Activated T-cell treated with anti-CD3 and anti-CD28 coated beads, Interleukin-2, amount 50 U/mL, for 72 hours (primary cell): ENCODE measurements at regions not wholly inside any gene's neighbourhood (a gene's known extent, or its start where the extent isn't known, plus 50 kb on each side); places are given as distances from the start of the nearest gene placed in this dataset.
"Not testable (repeated sequence)": the region's sequence is repeated elsewhere in the genome, so short reads cannot be mapped to it uniquely, and the experiment has no call there.

Experiments
- ATAC-seq, 2 donors: fragments of 150-1000 bp; cut with Tn5 transposase; replicated peaks in 1 of 2; 2 replicates each; pipeline ENCODE4 v1.10.0; 2021; ENCODE audit warnings: moderate library complexity in 2 of 2, mild to moderate bottlenecking in 1 of 2
- DNase-seq, 2 donors: peaks; one replicate each; pipeline ENCODE4 v3.0.0; 2021 to 2022; ENCODE audit warnings: mixed read lengths in 1 of 2
- H3K27ac Mint-ChIP-seq: one replicate; pipeline ENCODE4 v1.8.0; 2022; ENCODE audit warnings: mild to moderate bottlenecking, moderate library complexity, mixed read lengths
- H3K27me3 Mint-ChIP-seq: one replicate; pipeline ENCODE4 v1.8.0; 2022; ENCODE audit warnings: low read depth, mixed read lengths
- H3K36me3 Mint-ChIP-seq, 2 donors: one replicate each; pipeline ENCODE4 v1.8.0; 2022; ENCODE audit warnings: mixed read lengths in 2 of 2, mild to moderate bottlenecking in 1 of 2; ENCODE audit not compliant: insufficient read depth in 2 of 2
- H3K4me1 Mint-ChIP-seq: one replicate; pipeline ENCODE4 v1.8.0; 2022; ENCODE audit warnings: low read depth, mixed read lengths
- H3K4me3 Mint-ChIP-seq, 2 donors: one replicate each; pipeline ENCODE4 v1.8.0; 2022; ENCODE audit warnings: mild to moderate bottlenecking in 2 of 2, mixed read lengths in 2 of 2, moderate library complexity in 2 of 2
- H3K9me3 Mint-ChIP-seq, 2 donors: one replicate each; pipeline ENCODE4 v1.8.0; 2022; ENCODE audit warnings: mixed read lengths in 2 of 2

- Mint-ChIP-seq H3K36me3 (peaks cover 15 to 18% of the 10 kb centered on the region in 2 donors), H3K4me1 (no peaks in the 10 kb centered on the region), H3K9me3 (peaks cover 18 to 21% of the 10 kb centered on the region in 2 donors), H3K27ac (no peak overlapping the region), H3K27me3 (no peaks in the 10 kb centered on the region), H3K4me3 (no peak overlapping the region)
- DNase-seq (no peak), ATAC-seq (no peak)
These were observed 394.5 kb downstream of the LTN1 start for GRCh38 chr21:28598214-28598613.

- H3K4me3 Mint-ChIP-seq = no peak overlapping the region
- no peaks in the 10 kb centered on the region for H3K27me3 Mint-ChIP-seq
- H3K4me1 Mint-ChIP-seq = no peaks in the 10 kb centered on the region
- H3K27ac Mint-ChIP-seq = no peak overlapping the region
- H3K36me3 Mint-ChIP-seq = no peaks in the 10 kb centered on the region
- ATAC-seq = no peak
- no peak for DNase-seq
- H3K9me3 Mint-ChIP-seq = peaks cover under 1 to 1% of the 10 kb centered on the region in 2 donors
These were observed 400.3 kb downstream of the LTN1 start for GRCh38 chr21:28592205-28592865.

- Mint-ChIP-seq H3K4me1 (no peaks in the 10 kb centered on the region), H3K27me3 (no peaks in the 10 kb centered on the region)
These were observed 402.0 kb downstream of the LTN1 start for GRCh38 chr21:28590676-28591075.

GRCh38 chr21:28590026-28590425 lies 402.7 kb downstream of the LTN1 start:
- Mint-ChIP-seq H3K4me3 (no peak overlapping the region), H3K27ac (no peak overlapping the region), H3K4me1 (no peaks in the 10 kb centered on the region), H3K27me3 (no peaks in the 10 kb centered on the region), H3K9me3 (peaks cover 0 to 5% of the 10 kb centered on the region in 2 donors), H3K36me3 (peaks cover 0 to 3% of the 10 kb centered on the region in 2 donors)
- no peak for ATAC-seq
- DNase-seq = no peak

More at GRCh38 chr21:28590676-28591075, 402.0 kb downstream of the LTN1 start:
- DNase-seq (no peak), ATAC-seq (no peak)
- Mint-ChIP-seq H3K36me3 (no peaks in the 10 kb centered on the region), H3K9me3 (peaks cover 0 to 3% of the 10 kb centered on the region in 2 donors), H3K27ac (no peak overlapping the region), H3K4me3 (no peak overlapping the region)

- H3K9me3 Mint-ChIP-seq = peaks cover 2 to 5% of the 10 kb centered on the region in 2 donors
- no peaks in the 10 kb centered on the region for H3K4me1 Mint-ChIP-seq
- H3K36me3 Mint-ChIP-seq = peaks cover 0 to 3% of the 10 kb centered on the region in 2 donors
- H3K27ac Mint-ChIP-seq = no peak overlapping the region
- H3K27me3 Mint-ChIP-seq = no peaks in the 10 kb centered on the region
- DNase-seq = no peak
- no peak for ATAC-seq
- no peak overlapping the region for H3K4me3 Mint-ChIP-seq
These were observed 403.7 kb downstream of the LTN1 start for GRCh38 chr21:28588997-28589396.

DNA sequence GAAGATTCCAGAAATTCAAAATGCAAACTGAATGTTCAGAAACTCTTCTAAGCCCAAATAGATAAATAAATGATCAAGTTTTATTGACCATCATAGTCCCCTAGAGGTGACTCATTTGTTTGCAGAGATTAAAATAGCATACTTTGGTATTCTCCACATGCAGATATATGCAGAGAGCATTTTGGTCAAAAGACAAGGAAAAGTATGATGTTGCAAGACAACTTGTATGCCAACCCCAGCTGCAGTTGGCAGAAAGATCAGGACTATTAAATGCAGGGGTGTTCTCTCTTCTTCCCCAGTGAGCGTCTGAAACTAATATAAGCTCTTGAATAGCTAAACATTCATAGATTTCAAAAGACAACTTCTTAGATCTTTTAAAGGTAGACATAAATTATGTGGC lies 404.9 kb downstream of the LTN1 start:
- Mint-ChIP-seq H3K4me1 (no peaks in the 10 kb centered on the region), H3K4me3 (no peak overlapping the region), H3K36me3 (peaks cover 0 to 3% of the 10 kb centered on the region in 2 donors), H3K9me3 (peaks cover 2 to 5% of the 10 kb centered on the region in 2 donors), H3K27me3 (no peaks in the 10 kb centered on the region), H3K27ac (no peak overlapping the region)
- DNase-seq (no peak), ATAC-seq (no peak)

GRCh38 chr21:28581976-28582375 lies 410.7 kb downstream of the LTN1 start:
- no peak for DNase-seq
- Mint-ChIP-seq H3K9me3 (peaks cover 2 to 5% of the 10 kb centered on the region in 2 donors), H3K27me3 (no peaks in the 10 kb centered on the region), H3K4me3 (no peak overlapping the region), H3K27ac (no peak overlapping the region), H3K36me3 (peaks cover 1 to 3% of the 10 kb centered on the region in 2 donors), H3K4me1 (no peaks in the 10 kb centered on the region)
- no peak for ATAC-seq

DNA sequence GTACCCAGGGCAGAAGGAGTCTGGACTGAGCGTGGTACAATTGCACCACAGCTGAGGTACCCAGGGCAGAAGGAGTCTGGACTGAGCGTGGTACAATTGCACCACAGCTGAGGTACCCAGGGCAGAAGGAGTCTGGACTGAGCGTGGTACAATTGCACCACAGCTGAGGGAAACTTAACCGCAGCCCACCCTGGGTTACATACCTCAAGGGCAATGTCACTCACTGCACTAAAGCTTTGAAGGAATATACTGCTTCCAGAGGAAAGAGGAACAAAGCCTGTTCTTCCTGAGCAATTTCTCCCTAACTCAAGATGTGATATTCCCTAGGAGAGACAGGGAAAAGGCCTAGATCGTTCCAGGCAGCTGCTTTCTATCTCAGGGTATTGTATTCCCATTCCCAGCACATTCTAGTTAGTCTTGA lies 411.4 kb downstream of the LTN1 start:
- not testable (repeated sequence) for H3K4me1 Mint-ChIP-seq, H3K4me3 Mint-ChIP-seq, H3K36me3 Mint-ChIP-seq, ATAC-seq, H3K27ac Mint-ChIP-seq, H3K9me3 Mint-ChIP-seq, DNase-seq, H3K27me3 Mint-ChIP-seq

DNA sequence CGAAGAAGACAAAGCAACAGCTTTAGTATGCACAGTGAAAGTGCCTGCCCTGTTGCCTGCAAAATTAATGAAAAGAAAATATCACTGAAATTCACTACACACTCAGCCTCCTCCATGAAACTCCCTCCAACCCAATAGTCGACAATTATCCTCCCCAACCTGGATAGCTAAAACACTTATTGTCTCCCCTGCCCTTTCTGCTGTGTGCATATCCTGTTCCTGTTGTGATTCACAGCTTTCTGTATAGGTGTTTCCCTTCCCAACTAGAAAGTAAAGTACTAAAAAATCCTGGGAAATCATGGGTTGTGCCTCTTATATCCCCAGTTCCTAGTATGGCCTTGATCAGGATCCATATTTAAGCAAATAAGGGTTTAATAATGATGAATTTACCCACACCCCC lies 412.1 kb downstream of the LTN1 start:
- ATAC-seq (no peak), DNase-seq (no peak)
- no peaks in the 10 kb centered on the region for H3K4me1 Mint-ChIP-seq
- no peak overlapping the region for H3K27ac Mint-ChIP-seq
- peaks cover 2 to 3% of the 10 kb centered on the region in 2 donors for H3K36me3 Mint-ChIP-seq
- H3K27me3 Mint-ChIP-seq = no peaks in the 10 kb centered on the region
- H3K4me3 Mint-ChIP-seq = no peak overlapping the region
- peaks cover 3 to 4% of the 10 kb centered on the region in 2 donors for H3K9me3 Mint-ChIP-seq

GRCh38 chr21:28579986-28580550 lies 412.6 kb downstream of the LTN1 start:
- Mint-ChIP-seq H3K4me3 (no peak overlapping the region), H3K27ac (no peak overlapping the region), H3K4me1 (no peaks in the 10 kb centered on the region), H3K9me3 (peaks cover 1 to 6% of the 10 kb centered on the region in 2 donors), H3K36me3 (peaks cover 1 to 3% of the 10 kb centered on the region in 2 donors), H3K27me3 (no peaks in the 10 kb centered on the region)
- DNase-seq (no peak), ATAC-seq (no peak)

DNA sequence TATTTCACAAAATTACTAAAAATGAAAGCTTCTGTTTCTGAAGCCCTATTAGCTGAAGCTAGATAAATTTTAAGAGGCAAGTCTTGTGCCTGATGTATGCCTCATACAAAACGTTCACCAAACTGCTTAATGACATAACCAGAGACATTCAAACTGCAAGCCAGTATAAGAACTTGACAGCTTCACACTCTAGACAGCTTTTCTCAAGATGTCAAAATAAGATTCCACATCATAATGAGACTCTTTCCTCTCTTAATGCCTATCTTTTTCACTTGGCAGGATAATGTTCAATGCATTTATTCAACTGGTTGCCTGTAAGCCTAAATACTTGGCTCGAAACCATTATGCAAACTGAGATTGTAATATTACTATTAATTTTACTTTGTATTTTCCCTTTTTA lies 424.0 kb downstream of the LTN1 start:
- Mint-ChIP-seq H3K9me3 (no peaks in the 10 kb centered on the region), H3K4me1 (no peaks in the 10 kb centered on the region), H3K27ac (no peak overlapping the region), H3K27me3 (no peaks in the 10 kb centered on the region), H3K36me3 (peaks cover 0 to 1% of the 10 kb centered on the region in 2 donors), H3K4me3 (no peak overlapping the region)
- ATAC-seq (no peak), DNase-seq (no peak)

- H3K4me3 Mint-ChIP-seq, H3K27ac Mint-ChIP-seq, H3K27me3 Mint-ChIP-seq, H3K9me3 Mint-ChIP-seq, DNase-seq, ATAC-seq, H3K36me3 Mint-ChIP-seq: not testable (repeated sequence)
- peaks cover 12% of the 10 kb centered on the region for H3K4me1 Mint-ChIP-seq
These were observed 428.7 kb downstream of the LTN1 start for GRCh38 chr21:28563933-28564332.

DNA sequence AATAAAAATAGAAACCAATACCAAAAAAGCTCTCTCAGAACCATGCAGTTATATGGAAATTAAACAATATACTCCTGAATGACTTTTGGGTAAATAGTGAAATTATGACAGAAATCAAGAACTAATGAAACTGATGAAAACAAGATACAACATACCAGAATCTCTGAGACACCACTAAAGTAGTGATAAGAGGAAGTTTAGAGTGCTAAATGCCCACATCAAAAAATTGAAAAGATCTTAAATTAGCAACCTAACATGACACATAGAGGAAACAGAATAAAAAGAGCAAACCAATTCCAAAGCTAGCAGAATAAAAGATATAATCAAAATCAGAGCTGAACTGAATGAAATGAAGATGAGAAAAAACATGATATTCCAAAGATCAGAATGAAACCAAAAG lies 430.9 kb downstream of the LTN1 start:
- Mint-ChIP-seq H3K4me1 (peaks cover 12% of the 10 kb centered on the region), H3K4me3 (peak overlapping the region in 1 of 2 donors; percentile 1), H3K27me3 (no peaks in the 10 kb centered on the region), H3K36me3 (peaks cover 6% of the 10 kb centered on the region in 2 donors), H3K27ac (no peak overlapping the region), H3K9me3 (peaks cover 0 to 7% of the 10 kb centered on the region in 2 donors)
- no peak for DNase-seq
- ATAC-seq = no peak
